ENCODE measurements at regions not wholly inside any gene's neighbourhood (a gene's known extent, or its start where the extent isn't known, plus 50 kb on each side); places are given as distances from the start of the nearest gene placed in this dataset.

GRCh38 chr14:26929361-26929760, 331.5 kb upstream of the NOVA1 start:
- no peak for DNase-seq (ENCODE audit: low spot score)

DNA sequence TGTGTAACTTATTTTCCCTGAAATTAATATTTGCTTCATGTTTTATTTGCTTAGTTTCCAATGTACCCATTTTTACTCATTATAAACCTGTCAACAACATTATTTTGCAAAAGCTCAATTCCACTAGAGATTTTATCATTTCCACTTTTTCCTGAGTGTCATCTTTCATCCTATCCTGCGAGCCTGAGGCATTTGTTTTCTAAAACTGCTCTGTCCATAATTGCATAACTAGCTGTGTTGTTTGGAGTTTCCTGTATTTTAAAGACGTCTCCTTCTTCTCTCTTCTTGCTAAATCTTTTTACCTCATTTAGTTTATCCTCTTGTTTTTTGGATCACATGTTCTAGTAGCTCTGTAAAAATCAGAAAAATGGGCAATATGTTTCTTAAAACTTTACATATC, 332.7 kb upstream of the NOVA1 start:
- no peak for DNase-seq (ENCODE audit: low spot score)

DNA sequence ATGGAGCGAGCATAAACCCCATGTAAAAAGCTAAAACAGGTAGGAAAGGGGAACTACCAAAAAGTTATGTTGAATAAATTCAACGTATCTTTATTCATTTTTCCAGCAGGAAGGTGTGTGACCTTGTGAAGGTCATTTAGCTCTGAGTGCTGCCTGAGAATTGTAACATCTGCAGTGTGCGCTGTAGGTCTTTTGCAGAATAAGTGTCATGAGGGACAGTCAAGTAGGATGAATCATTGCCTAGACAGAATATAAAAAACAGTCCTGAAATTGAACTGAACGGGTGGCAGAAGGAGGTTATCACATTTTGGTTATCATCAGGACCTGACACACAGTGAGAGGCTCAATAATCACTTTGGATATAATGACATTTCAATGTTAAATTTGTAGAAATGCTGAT, 334.8 kb upstream of the NOVA1 start:
- no peak for DNase-seq (ENCODE audit: low spot score)

- DNase-seq (ENCODE audit: low spot score) = no peak
Measured at GRCh38 chr14:26933431-26933830, 335.6 kb upstream of the NOVA1 start.

DNA sequence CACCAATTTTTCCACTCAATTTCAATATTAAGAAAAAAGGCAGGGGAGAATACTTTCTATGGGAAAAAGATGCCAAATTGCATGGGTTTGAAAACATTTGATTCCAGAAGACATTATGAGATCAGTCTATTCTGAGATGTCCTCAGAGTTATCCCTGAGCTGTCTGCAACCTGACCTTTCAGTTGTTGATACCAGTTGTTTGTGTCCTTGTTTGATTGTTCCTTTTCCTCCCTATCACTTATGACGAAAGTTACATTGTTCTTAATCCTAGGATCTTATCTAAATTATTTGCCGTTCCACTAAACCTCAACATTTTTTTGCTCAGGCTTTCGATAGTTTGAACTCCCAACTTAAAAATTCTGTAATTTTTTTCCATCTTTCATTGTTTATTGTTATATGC, 336.3 kb upstream of the NOVA1 start:
- no peak for DNase-seq (ENCODE audit: low spot score)

DNA sequence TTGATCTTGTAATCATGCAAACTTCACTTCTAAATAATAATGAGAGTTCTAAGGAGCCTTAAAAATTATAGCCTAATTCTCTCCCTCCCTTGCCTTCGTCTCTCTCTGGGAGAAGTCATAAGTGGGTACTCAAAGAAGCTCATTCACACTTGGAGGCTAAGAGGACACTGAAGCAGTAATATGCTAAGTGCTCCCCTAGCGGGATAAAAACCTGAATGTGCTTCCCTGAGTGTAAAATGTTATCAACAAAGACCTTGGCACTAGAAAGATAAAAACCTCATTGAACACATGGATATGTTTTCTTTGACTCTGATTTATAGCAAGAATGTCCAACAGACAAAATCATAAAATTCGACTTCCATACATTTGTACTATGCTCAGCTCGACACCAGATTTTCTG, 337.9 kb upstream of the NOVA1 start:
- DNase-seq (ENCODE audit: low spot score) = no peak

- no peak for DNase-seq (ENCODE audit: low spot score)
Measured at GRCh38 chr14:26938054-26938453, 340.2 kb upstream of the NOVA1 start.

DNA sequence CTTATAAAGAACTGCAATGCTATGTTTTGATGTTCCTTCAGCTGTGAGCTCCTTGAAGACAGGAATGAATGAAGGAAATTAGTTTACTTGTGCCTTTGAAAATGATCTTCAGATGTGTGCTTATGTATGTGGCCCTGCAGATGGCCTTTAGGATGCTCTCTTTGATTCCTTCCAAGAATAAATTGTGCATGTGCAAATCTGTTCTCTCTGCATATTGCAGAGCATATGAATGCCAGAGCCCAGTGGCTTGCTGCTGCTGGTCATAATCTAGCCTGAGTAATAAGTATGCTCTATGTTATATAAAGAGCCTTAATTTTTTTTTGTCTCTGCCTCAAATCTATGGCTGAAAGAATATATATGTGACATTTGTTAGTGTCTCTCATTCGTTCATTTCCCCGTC, 341.9 kb upstream of the NOVA1 start:
- DNase-seq (ENCODE audit: low spot score) = no peak

- no peak for DNase-seq (ENCODE audit: low spot score)
Measured at GRCh38 chr14:26941521-26941920, 343.7 kb upstream of the NOVA1 start.

DNA sequence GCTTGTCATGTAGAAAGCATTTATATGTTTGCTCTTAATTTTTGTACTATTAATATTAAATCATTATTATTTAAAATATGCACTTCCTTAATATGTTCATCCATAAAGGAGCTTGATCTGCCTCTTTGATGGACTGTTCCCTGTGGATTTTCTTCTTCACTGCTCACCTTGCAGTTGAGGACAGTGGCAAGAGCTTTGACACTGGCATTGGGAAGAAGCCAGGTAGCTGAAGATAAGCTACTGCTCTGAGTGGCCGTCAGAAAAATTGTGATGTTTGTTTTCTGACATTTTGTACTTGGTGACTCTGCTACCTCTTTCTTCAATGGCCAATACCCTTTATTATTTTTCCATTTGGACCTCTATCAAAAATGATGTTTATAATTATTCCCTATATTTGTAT, 349.4 kb upstream of the NOVA1 start:
- no peak for DNase-seq (ENCODE audit: low spot score)

- DNase-seq (ENCODE audit: low spot score) = no peak
Measured at GRCh38 chr14:26959437-26959836, 361.6 kb upstream of the NOVA1 start.

DNA sequence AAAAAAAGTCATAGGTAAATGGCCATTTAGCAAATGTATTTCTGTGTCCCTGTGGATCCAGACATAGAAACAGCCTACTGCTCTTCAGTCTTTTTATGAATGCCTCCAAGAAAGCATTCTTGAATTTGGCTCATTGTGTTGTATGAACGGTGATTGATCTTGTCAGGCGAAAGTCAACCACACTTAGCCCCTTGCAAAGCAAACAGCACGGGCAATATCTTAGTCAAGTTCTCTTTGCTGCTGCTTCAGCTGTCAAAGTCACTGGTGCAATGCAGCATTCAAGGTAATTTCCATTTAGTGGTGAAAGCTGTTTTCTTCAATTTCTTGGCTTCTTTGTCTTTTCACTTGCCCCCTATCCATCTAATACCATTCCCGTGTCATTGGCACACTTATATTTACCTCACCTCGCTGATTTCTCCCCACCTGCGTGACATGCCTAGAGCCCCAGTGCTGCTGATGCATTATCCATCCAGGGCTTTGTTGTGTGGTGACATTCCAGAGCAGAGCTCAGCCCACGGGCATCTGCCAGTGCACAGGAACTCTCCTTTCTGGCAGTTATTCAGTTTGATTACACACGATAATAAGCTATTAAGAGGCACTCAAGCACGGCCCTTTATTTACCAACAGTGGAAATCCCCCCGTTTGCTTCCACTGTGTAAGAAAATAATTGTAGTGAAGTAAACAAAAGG, 362.3 kb upstream of the NOVA1 start:
- DNase-seq (ENCODE audit: low spot score) = peak; percentile 3

DNA sequence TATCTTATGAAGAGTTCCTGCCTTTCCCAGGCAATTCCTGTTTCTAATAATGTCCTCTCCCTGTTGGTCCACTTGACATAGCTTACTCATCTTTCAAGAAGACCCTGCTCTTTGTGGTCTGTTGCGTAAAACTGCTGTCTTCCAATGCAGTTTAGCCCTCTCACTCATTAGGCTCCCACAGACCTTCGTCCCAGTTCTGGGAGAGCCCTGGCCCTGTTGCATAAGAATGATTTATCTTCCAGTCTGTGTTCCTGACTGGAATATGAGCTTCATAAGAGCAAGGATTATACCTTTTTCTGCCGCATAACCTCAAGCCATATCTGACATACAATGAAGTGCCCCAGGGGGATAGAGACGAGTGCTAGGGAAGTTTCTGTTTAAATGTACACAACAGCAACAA, 365.9 kb upstream of the NOVA1 start:
- DNase-seq (ENCODE audit: low spot score) = no peak

DNA sequence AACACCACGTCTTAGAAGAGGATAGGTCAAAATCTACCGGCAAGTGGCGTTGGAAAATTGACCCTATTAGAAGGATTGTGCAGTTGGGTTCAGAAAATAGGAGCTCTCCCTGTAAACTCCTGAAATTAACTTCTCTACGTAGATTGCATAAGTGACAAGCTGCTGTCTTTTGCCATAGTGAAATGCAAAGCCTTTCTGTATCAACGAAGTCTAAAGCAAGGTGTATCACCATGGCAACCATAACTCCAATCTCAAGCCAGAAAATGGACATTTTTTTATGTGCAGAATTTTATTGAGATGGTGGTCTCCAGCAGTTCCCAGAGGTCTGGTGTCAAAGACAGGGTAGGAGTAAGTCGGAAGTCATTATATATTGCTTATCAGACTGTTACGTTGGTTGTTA, 367.7 kb upstream of the NOVA1 start:
- DNase-seq (ENCODE audit: low spot score) = no peak

GRCh38 chr14:26966908-26967307, 369.1 kb upstream of the NOVA1 start:
- no peak for DNase-seq (ENCODE audit: low spot score)

DNA sequence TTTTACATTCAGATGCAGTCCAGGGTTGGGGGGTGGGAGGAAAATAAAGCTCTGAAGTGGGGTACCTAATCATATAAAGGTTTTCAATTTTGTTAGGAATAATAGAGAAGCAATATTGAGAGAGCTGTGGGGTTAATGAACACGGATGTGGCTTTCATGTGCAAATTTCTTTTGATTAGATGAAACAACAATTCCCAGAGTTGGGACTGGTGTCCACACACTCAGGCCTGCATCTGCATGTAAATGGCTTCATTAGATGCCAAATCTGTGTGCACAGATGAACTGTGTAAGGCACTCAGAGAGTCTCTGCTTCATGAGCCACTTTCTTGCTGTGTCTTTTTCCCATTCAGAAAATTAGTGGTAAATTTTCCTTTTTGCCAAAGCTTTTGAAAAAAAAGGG, 377.1 kb upstream of the NOVA1 start:
- DNase-seq (ENCODE audit: low spot score) = no peak

- no peak for DNase-seq (ENCODE audit: low spot score)
Measured at GRCh38 chr14:26982071-26982470, 384.2 kb upstream of the NOVA1 start.

GRCh38 chr14:26984311-26985177, 386.7 kb upstream of the NOVA1 start:
- DNase-seq (ENCODE audit: low spot score) = peak; percentile 39

- DNase-seq (ENCODE audit: low spot score) = no peak
Measured at GRCh38 chr14:26987744-26988363, 390.0 kb upstream of the NOVA1 start.

DNA sequence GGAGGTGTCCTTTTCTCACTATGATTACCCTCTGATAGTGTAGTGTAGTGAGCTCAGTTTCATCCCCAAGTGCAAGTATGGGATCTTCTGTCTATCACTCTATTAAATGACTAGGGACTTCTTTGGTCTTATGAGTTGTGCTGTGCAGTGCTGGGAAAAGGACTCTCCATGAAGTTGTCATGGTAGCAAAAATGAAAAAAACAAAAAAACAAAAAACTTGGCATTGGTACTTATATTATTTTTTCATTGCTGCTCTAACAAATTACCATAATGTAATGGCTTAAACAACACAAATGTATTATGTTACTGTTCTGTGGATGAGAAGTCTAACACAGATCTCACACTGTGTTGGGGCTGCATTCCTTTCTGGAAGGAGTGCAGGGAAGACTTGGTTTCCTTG, 393.1 kb upstream of the NOVA1 start:
- no peak for DNase-seq (ENCODE audit: low spot score)

DNA sequence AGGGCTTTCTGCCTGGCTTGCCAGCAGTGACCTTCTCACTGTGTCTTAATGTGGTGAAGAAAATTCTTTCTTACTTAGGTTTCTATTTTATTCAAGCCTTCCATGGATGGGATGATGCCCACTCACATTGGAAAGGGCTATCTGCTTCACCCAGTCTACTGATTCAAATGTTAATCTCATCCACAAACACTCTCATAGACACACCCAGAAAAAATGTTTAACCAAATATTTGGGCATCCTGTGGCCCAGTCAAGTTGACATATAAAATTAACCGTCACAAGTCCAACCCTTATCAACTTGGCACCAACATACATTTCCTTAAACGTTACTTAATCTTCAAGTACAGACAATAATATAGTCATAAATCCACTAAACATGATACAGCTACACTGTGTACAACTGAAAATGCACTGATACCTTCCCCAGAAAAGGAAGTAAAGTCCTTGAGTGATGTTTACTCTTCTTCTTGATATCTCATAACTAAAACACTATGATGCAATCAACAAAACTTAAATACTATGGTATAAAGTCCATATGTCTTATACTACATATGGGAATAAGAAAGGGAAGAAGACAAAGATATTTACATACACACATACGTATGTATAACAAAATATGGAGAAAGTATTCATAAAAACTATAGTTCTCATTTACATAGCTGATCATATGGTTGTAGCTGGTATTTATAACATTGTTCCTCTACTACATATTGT, 394.7 kb upstream of the NOVA1 start:
- no peak for DNase-seq (ENCODE audit: low spot score)

DNA sequence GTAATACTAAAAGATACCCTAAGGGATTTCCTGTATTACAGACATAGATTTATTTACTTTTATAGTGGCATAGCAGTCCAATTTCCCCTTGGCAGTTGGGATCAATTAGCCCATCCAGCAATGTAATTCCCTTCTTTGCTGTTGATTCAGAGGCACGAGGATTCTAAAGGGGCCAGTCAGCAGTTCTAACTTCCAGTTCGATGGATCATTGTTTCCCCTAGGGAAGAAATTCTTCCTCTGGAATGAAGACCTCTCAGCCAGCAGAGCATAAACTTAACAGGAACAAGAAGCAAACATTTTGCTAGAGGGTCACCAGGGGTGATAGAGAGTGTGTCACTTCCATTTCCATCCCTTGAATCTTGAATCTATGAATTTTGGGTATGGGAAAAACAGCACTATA, 395.7 kb upstream of the NOVA1 start:
- no peak for DNase-seq (ENCODE audit: low spot score)

GRCh38 chr14:26995301-26995700, 397.5 kb upstream of the NOVA1 start:
- DNase-seq (ENCODE audit: low spot score) = no peak

Data from SW480 (cell line).